HepG2 (cell line): ENCODE measurements at regions not wholly inside any gene's neighbourhood (a gene's known extent, or its start where the extent isn't known, plus 50 kb on each side); places are given as distances from the start of the nearest gene placed in this dataset.

ENCODE experiments used
- ATAC-seq: fragments of 200-7000 bp; cut with Tn5 transposase; 3 replicates; pipeline ENCODE4 v1.9.1; 2020; ENCODE audit warnings: mild to moderate bottlenecking, moderate library complexity
- BruUV-seq: library from RNA; stranded (reverse); fragments of 400-500 nt; replicated peaks from 2 replicates; lab custom pipeline; 2021; lab: Mats Ljungman, UMichigan
- CTCF ChIA-PET: fragments of 300-600 bp; formaldehyde crosslinking; extraction: SDS; loops from one replicate; lab custom pipeline; 2021; ENCODE audit warnings: low total read pairs, inconsistent platforms, low intra/inter-chr PET ratio; lab: Yijun Ruan, JAX
- POLR2A ChIA-PET: fragments of 350-600 bp; sonication (Branson Sonifier 250); formaldehyde crosslinking; loops from one replicate; lab custom pipeline; 2020; ENCODE audit warnings: antibody characterized with exemption, inconsistent platforms; lab: Yijun Ruan, JAX
- DNase-seq: peaks from one replicate; pipeline ENCODE4 v3.0.0-alpha.2; 2015; ENCODE audit warnings: low spot score
- FAIRE-seq: peaks from 3 replicates; lab custom pipeline; 2011; peaks lifted over from hg19 to GRCh38; lab: Jason Lieb, UNC
- H2AFZ ChIP-seq: one replicate; pipeline ENCODE4 v1.6.1; 2011; ENCODE audit warnings: low read length, inconsistent platforms
- H3K27ac ChIP-seq: fragments of 300-600 bp; 3 replicates; pipeline ENCODE4 v1.8.0; 2011; ENCODE audit warnings: mixed run types, mild to moderate bottlenecking, mixed read lengths, low read length, inconsistent platforms; ENCODE audit not compliant: insufficient read depth; ENCODE audit errors: extremely low read length
- H3K27me3 ChIP-seq, 2 experiments: fragments of 200-600 bp in 1 of 2; 2 replicates in 1 of 2; 3 replicates in 1 of 2; pipeline versions ENCODE4 v1.6.0 to v1.8.0; 2011; ENCODE audit warnings: low read length in 2 of 2, mild to moderate bottlenecking in 2 of 2, moderate library complexity in 2 of 2, inconsistent platforms in 1 of 2; ENCODE audit not compliant: insufficient read depth in 2 of 2, control insufficient read depth in 1 of 2
- H3K36me3 ChIP-seq, 2 experiments: fragments of 200-600 bp in 1 of 2; replicated peaks in 1 of 2; 2 replicates in 1 of 2; 3 replicates in 1 of 2; pipeline versions ENCODE4 v1.5.1 to v1.8.0; 2011; ENCODE audit warnings: low read length in 2 of 2, inconsistent platforms in 1 of 2; ENCODE audit not compliant: insufficient read depth in 2 of 2, control insufficient read depth in 1 of 2
- H3K4me1 ChIP-seq: 2 replicates; pipeline ENCODE4 v1.5.1; 2012; ENCODE audit warnings: low read length, inconsistent platforms; ENCODE audit not compliant: insufficient read depth
- H3K4me2 ChIP-seq: 2 replicates; pipeline ENCODE4 v1.6.0; 2011; ENCODE audit warnings: low read depth, low read length, inconsistent platforms
- H3K4me3 ChIP-seq, 3 experiments: fragments of 200-600 bp in 1 of 3; sonication (generic), shearing (Covaris generic) in 1 of 3; replicated peaks in 1 of 3; 2 replicates each; pipeline ENCODE4 v1.5.1; 2011 to 2016; ENCODE audit warnings: low read length in 3 of 3, inconsistent platforms in 2 of 3, low read depth in 2 of 3, mild to moderate bottlenecking in 2 of 3, control low read depth in 1 of 3, mixed read lengths in 1 of 3; ENCODE audit not compliant: insufficient read depth in 1 of 3
- H3K79me2 ChIP-seq: one replicate; pipeline ENCODE4 v1.6.1; 2011; ENCODE audit warnings: low read length, inconsistent platforms; ENCODE audit not compliant: insufficient read depth
- H3K9ac ChIP-seq: 2 replicates; pipeline ENCODE4 v1.6.0; 2011; ENCODE audit warnings: mild to moderate bottlenecking, low read depth, low read length, inconsistent platforms; ENCODE audit not compliant: insufficient read depth
- H3K9me3 ChIP-seq: 2 replicates; pipeline ENCODE4 v1.5.1; 2012; ENCODE audit warnings: mild to moderate bottlenecking, low read length
- H4K20me1 ChIP-seq: 2 replicates; pipeline ENCODE4 v1.6.0; 2011; ENCODE audit warnings: inconsistent platforms, mild to moderate bottlenecking, low read length, moderate library complexity; ENCODE audit not compliant: insufficient read depth
- KIAA2018 ChIP-seq: sonication (generic); formaldehyde crosslinking; IDR thresholded peaks from 2 replicates; pipeline ENCODE4 v1.5.0; 2020; ENCODE audit warnings: mild to moderate bottlenecking, missing genetic modification reagents, borderline replicate concordance
- MAFK ChIP-seq, 2 experiments: IDR thresholded peaks in 1 of 2; conservative IDR thresholded peaks in 1 of 2; 2 replicates each; pipeline ENCODE4 v1.6.1; 2011; ENCODE audit warnings: improper control_type of control experiment in 2 of 2, low read length in 2 of 2
- TOPORS ChIP-seq: sonication (generic); formaldehyde crosslinking; IDR thresholded peaks from 2 replicates; pipeline ENCODE4 v1.8.0; 2023; ENCODE audit warnings: mild to moderate bottlenecking, missing genetic modification reagents
- ZNF674 ChIP-seq: sonication (generic); formaldehyde crosslinking; IDR thresholded peaks from 2 replicates; pipeline ENCODE4 v1.5.0; 2020; ENCODE audit warnings: low read depth, mild to moderate bottlenecking, missing genetic modification reagents
- WGBS: methylation state at CpG from one replicate; pipeline ENCODE4 v1.1.6; 2017; ENCODE audit warnings: low lambda C conversion rate; 5-methylcytosine and 5-hydroxymethylcytosine counted together
- in situ Hi-C: cut with HindIII; loops from 2 replicates; pipeline ENCODE4 v1.10.0; 2017; ENCODE audit warnings: low pct_unique_long_range_greater_than_20kb; ENCODE audit not compliant: extremely low pct_ligation_motif_present
- intact Hi-C: fragments of 100-400 bp; cut with micrococcal nuclease; formaldehyde crosslinking; loops from one replicate; pipeline ENCODE4 v1.10.0; 2022; ENCODE audit not compliant: unreplicated experiment

- Histone ChIP-seq H3K4me3 (no peak overlapping the region), H3K27ac (no peak overlapping the region), H3K4me2 (no peak overlapping the region), H2AFZ (no peak overlapping the region), H4K20me1 (no peaks in the 10 kb centered on the region), H3K4me1 (no peaks in the 10 kb centered on the region), H3K36me3 (no peaks in the 10 kb centered on the region), H3K9me3 (no peaks in the 10 kb centered on the region), H3K27me3 (no peaks in the 10 kb centered on the region), H3K79me2 (no peaks in the 10 kb centered on the region), H3K9ac (no peak overlapping the region)
- ChIA-PET CTCF (no interaction called here), POLR2A (no interaction called here)
- in situ Hi-C loops (no loop called here), intact Hi-C loops (no loop called here)
- WGBS: 5% methylated on average over 6 of the region's 6 CpGs
- BruUV-seq: no TSS peak
- TF ChIP-seq MAFK (conservative IDR thresholded peaks at IDR 0.05 in 1 of 2, IDR thresholded peaks at IDR 0.05 in 1 of 2; ENCODE audit: low read length in 2 of 2) (0 out of 4 replicates have a peak, but pooled peaks of 1 of the 2 experiments have one; percentile 6), KIAA2018 (CRISPR knock-in tag) (no peak), TOPORS (CRISPR knock-in tag) (no peak), ZNF674 (CRISPR knock-in tag) (no peak)
- ATAC-seq: no peak
- FAIRE-seq: no peak
- DNase-seq: no peak
These were observed 346.8 kb downstream of the ETS1 start for GRCh38 chr11:128240546-128240945.
